GM06990 (cell line): ENCODE measurements at regions not wholly inside any gene's neighbourhood (a gene's known extent, or its start where the extent isn't known, plus 50 kb on each side); places are given as distances from the start of the nearest gene placed in this dataset.

Source experiments
- DNase-seq: peaks from one replicate; pipeline ENCODE4 v3.0.0-alpha.2; 2011; ENCODE audit not compliant: insufficient read length; ENCODE audit errors: extremely low read depth
- H3K27me3 ChIP-seq: replicated peaks from 2 replicates; pipeline ENCODE4 v1.6.0; 2011; ENCODE audit warnings: low read length; ENCODE audit not compliant: control insufficient read depth, insufficient read depth
- H3K36me3 ChIP-seq: 2 replicates; pipeline ENCODE4 v1.5.1; 2011; ENCODE audit warnings: low read length; ENCODE audit not compliant: control insufficient read depth, insufficient read depth
- H3K4me3 ChIP-seq: replicated peaks from 2 replicates; pipeline ENCODE4 v1.5.1; 2011; ENCODE audit warnings: low read depth, mild to moderate bottlenecking, control low read depth, low read length
- TF ChIP-seq, protein P1 (sequence below): IDR thresholded peaks from 2 replicates; pipeline ENCODE4 v1.5.1; 2011; ENCODE audit warnings: low read length, control low read depth, mild to moderate bottlenecking, inconsistent platforms; ENCODE audit not compliant: insufficient read depth, poor library complexity, severe bottlenecking

DNA sequence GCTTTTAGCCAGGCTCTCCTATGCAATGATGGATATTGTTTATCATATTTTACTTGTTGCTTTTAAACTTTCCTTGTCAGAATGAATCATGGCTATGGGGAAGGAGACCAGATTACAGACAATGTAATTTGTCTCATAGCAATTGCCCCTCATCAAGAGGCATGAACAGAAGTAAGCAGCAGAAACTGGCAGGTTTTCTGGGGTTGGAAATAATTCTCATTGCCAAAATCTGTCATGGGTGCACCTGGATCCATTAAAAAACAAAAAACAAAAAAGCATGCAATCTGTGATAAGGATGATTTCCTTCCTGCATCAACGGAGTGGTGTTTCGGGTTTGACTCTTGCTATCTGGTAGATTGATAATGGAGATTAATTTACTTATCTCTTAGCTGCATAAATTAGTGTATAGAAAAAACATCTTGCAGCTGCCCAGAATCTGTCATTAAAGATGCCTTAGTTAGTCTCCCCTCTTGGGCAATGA, 419.6 kb downstream of the SOX11 start:
- DNase-seq = no peak
- H3K4me3 ChIP-seq = no peak overlapping the region
- H3K27me3 ChIP-seq = no peaks in the 10 kb centered on the region
- TF ChIP-seq, protein P1, sequence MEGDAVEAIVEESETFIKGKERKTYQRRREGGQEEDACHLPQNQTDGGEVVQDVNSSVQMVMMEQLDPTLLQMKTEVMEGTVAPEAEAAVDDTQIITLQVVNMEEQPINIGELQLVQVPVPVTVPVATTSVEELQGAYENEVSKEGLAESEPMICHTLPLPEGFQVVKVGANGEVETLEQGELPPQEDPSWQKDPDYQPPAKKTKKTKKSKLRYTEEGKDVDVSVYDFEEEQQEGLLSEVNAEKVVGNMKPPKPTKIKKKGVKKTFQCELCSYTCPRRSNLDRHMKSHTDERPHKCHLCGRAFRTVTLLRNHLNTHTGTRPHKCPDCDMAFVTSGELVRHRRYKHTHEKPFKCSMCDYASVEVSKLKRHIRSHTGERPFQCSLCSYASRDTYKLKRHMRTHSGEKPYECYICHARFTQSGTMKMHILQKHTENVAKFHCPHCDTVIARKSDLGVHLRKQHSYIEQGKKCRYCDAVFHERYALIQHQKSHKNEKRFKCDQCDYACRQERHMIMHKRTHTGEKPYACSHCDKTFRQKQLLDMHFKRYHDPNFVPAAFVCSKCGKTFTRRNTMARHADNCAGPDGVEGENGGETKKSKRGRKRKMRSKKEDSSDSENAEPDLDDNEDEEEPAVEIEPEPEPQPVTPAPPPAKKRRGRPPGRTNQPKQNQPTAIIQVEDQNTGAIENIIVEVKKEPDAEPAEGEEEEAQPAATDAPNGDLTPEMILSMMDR = no peak
- no peaks in the 10 kb centered on the region for H3K36me3 ChIP-seq

DNA sequence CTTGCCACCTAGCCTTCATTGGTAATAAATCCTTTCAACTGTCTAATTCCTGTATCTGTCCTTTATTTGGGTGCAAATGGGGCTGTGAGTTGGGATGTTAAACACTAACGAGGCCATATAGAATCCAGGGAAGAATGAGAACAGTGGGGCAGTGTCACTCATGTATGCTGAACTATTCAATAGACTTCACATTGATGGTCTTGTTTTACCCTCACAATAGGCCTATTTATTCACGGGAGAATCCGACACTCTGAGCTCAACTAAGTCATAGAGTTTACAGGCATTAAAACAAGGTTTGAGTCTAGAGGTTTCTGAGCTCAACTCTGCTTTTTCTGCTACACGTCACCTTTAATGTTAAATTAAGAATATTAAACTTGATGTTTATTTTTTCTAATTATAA, 421.6 kb downstream of the SOX11 start:
- Histone ChIP-seq H3K27me3 (no peaks in the 10 kb centered on the region), H3K4me3 (no peak overlapping the region), H3K36me3 (no peaks in the 10 kb centered on the region)
- no peak for DNase-seq
- TF ChIP-seq, protein P1 = no peak

DNA sequence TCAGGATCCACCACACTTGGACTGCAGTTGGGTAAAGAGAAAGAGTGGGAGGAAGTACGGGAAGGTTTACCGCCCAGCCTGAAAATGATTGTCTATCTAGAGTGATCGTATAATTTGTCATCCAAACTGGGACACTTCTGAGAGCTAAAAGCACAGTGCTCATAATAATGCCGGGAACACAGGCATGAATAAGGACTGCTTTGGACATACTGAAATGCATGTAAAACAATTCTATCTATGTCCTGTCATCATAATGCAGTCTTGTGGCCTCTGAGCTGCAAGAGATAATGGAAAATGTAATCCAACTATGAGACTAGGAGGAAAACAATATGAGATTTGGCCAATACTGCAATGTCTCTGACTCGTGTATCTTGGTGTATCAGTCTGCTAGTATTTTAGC, 435.5 kb downstream of the SOX11 start:
- DNase-seq = no peak
- TF ChIP-seq, protein P1 = no peak
- Histone ChIP-seq H3K36me3 (no peaks in the 10 kb centered on the region), H3K27me3 (no peaks in the 10 kb centered on the region), H3K4me3 (no peak overlapping the region)

DNA sequence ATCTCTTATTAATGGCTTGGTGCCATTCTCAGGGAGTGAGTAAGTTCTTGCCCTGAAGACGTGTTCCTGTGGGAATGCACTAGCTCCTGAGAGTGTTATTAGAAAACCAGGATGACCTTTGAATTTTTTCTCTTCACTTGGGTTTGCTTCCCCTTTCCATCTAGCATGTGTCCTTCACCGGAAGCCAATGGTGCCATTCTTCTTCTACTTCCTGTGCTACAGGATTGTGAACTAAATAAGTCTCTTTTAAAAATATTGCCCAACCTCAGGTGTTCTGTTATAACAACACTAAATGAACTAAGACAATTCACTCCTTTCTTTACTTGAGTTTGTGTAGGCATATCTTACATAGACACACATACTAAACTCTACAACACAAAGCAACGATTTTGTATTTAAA, 447.0 kb downstream of the SOX11 start:
- TF ChIP-seq, protein P1 = no peak
- Histone ChIP-seq H3K4me3 (no peak overlapping the region), H3K27me3 (no peaks in the 10 kb centered on the region), H3K36me3 (no peaks in the 10 kb centered on the region)
- no peak for DNase-seq

DNA sequence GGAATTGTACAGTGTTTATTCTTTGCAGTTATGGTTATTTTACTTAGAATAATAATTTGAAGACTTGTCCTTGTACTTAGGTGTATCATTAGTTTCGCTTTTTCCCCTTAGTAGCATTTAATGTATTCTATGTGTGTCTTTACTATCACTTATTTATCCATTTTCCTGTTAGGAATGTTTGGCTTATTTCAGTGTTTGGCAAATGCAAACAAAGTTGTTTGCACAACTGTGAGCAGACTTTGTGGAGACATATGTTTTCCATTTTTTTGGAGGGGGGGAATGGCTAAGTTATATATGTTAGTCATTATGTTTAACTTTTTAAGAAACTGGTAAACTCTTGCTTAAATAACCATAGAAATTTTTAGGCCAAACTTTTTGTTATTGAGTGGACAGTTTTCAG, 447.7 kb downstream of the SOX11 start:
- H3K36me3 ChIP-seq = no peaks in the 10 kb centered on the region
- no peaks in the 10 kb centered on the region for H3K27me3 ChIP-seq
- no peak for DNase-seq
- no peak overlapping the region for H3K4me3 ChIP-seq
- TF ChIP-seq, protein P1 = no peak

DNA sequence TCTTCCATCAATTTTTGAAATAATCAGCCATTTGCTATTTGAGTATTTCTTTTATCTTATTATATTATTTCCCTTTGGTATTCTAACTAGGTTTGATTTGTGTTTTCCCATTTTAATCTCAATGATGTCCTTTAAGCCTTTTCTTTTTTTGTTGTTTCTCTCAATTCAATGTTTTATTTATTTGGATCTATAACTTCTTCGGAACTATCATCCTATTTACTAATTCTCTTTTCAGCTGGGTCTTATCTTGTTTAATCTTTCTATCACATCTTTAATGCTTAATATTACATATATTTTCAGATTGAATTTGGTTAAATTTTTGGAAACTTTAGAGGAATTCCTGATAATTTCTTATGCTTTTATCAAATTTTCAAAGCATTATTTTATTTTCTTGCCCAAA, 448.3 kb downstream of the SOX11 start:
- Histone ChIP-seq H3K27me3 (no peaks in the 10 kb centered on the region), H3K4me3 (no peak overlapping the region), H3K36me3 (no peaks in the 10 kb centered on the region)
- TF ChIP-seq, protein P1 = no peak
- DNase-seq = no peak
